Hepatocyte (in vitro differentiated cells): ENCODE measurements at regions not wholly inside any gene's neighbourhood (a gene's known extent, or its start where the extent isn't known, plus 50 kb on each side); places are given as distances from the start of the nearest gene placed in this dataset.

Experiments
- DNase-seq: peaks from one replicate; pipeline ENCODE4 v3.0.0-alpha.2; 2016; ENCODE audit warnings: low spot score
- H2AFZ ChIP-seq: fragments of 200-600 bp; sonication (generic); 2 replicates; pipeline ENCODE4 v1.6.0; 2016; ENCODE audit warnings: antibody characterized with exemption, mild to moderate bottlenecking
- H3K27ac ChIP-seq: fragments of 200-600 bp; sonication (generic); 2 replicates; pipeline ENCODE4 v1.5.1; 2016; ENCODE audit warnings: mild to moderate bottlenecking
- H3K27me3 ChIP-seq: fragments of 200-600 bp; sonication (generic); 2 replicates; pipeline ENCODE4 v1.6.1; 2016
- H3K36me3 ChIP-seq: fragments of 200-600 bp; sonication (generic); replicated peaks from 2 replicates; pipeline ENCODE4 v1.5.1; 2016; ENCODE audit warnings: low read depth; ENCODE audit not compliant: insufficient read depth
- H3K4me1 ChIP-seq: fragments of 200-600 bp; sonication (generic); 2 replicates; pipeline ENCODE4 v1.5.1; 2016; ENCODE audit warnings: mild to moderate bottlenecking, moderate library complexity; ENCODE audit not compliant: insufficient read depth
- H3K4me2 ChIP-seq: fragments of 200-600 bp; sonication (generic); 2 replicates; pipeline ENCODE4 v1.6.0; 2016
- H3K4me3 ChIP-seq: fragments of 200-600 bp; sonication (generic); 2 replicates; pipeline ENCODE4 v1.5.1; 2016; ENCODE audit warnings: mild to moderate bottlenecking
- H3K79me2 ChIP-seq: fragments of 200-600 bp; sonication (generic); 2 replicates; pipeline ENCODE4 v1.6.0; 2017; ENCODE audit warnings: mild to moderate bottlenecking
- H3K9me2 ChIP-seq: fragments of 200-600 bp; sonication (generic); replicated peaks from 2 replicates; pipeline ENCODE4 v1.6.0; 2017; ENCODE audit warnings: mild to moderate bottlenecking; ENCODE audit not compliant: insufficient read depth
- H3K9me3 ChIP-seq: fragments of 200-600 bp; sonication (generic); 2 replicates; pipeline ENCODE4 v1.5.1; 2016; ENCODE audit warnings: low read depth, mild to moderate bottlenecking
- H4K20me1 ChIP-seq: fragments of 200-600 bp; sonication (generic); 2 replicates; pipeline ENCODE4 v1.6.0; 2016; ENCODE audit warnings: mild to moderate bottlenecking; ENCODE audit not compliant: insufficient read depth, poor library complexity, severe bottlenecking
- EZH2 ChIP-seq: fragments of 200-600 bp; sonication (generic); IDR thresholded peaks from 2 replicates; pipeline ENCODE4 v1.6.1; 2016; ENCODE audit warnings: antibody characterized with exemption, mild to moderate bottlenecking, borderline replicate concordance
- EZH2phosphoT487 ChIP-seq: fragments of 200-600 bp; sonication (generic); IDR thresholded peaks from one replicate; pipeline ENCODE4 v1.6.1; 2018; ENCODE audit warnings: antibody characterized with exemption, mild to moderate bottlenecking, low read depth, moderate library complexity; ENCODE audit not compliant: unreplicated experiment, severe bottlenecking
- WGBS: methylation state at CpG from one replicate; pipeline ENCODE4 v1.1.6; 2016; ENCODE audit warnings: low lambda C conversion rate; ENCODE audit errors: missing lambda C conversion rate; 5-methylcytosine and 5-hydroxymethylcytosine counted together
- TF ChIP-seq, protein P1 (sequence below): fragments of 200-600 bp; sonication (generic); IDR thresholded peaks from 2 replicates; pipeline ENCODE4 v1.5.1; 2016; ENCODE audit warnings: antibody characterized with exemption, mild to moderate bottlenecking; ENCODE audit not compliant: poor library complexity

DNA sequence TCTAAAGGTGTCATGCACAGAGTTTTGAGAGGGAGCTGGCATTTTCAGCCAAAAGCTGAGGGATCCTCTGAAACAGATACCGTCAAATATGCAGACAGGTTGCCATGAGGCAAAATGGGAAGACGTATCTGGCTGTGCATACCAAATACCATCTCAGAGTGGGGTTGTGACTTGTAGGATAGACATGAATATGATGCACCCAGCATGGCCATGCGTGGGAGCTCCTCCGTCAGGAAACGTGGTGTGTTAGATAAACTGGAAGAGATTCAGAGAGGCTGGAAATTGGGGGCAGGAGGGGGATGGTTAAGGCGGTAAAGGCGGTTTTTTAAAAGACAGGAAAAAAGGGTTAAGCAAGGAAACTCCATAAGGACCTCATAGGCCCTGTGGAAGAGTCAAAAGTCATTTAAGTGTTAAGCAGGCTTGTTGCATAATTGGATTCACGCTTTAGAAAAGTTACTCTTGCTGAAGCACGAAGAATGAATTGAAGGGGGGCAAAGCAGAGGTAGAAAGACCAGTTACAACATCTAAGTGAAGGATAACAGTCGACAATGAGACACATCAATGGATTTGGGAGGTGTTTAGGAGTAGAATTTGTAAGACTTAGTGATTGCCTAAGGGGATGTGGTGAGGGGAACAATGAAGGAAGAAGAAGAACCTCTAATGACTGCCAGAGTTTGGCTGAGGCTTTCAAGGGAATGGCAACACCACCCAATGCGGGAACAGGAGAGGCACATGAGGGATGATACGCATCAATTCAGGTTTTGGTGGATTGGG is 139.6 kb upstream of the CTAGE1 start:
- 65% methylated on average over 12 of the region's 12 CpGs for WGBS
- Histone ChIP-seq H2AFZ (no peak overlapping the region), H3K4me2 (peak overlapping the region; percentile 34), H4K20me1 (no peaks in the 10 kb centered on the region), H3K4me3 (no peak overlapping the region), H3K27me3 (no peaks in the 10 kb centered on the region), H3K9me2 (no peaks in the 10 kb centered on the region), H3K79me2 (peaks cover 19% of the 10 kb centered on the region), H3K9me3 (no peaks in the 10 kb centered on the region), H3K36me3 (no peaks in the 10 kb centered on the region), H3K4me1 (peaks cover 15% of the 10 kb centered on the region), H3K27ac (peak overlapping the region; percentile 58)
- no peak for DNase-seq
- TF ChIP-seq EZH2 (no peak), EZH2phosphoT487 (no peak)
- TF ChIP-seq, protein P1, sequence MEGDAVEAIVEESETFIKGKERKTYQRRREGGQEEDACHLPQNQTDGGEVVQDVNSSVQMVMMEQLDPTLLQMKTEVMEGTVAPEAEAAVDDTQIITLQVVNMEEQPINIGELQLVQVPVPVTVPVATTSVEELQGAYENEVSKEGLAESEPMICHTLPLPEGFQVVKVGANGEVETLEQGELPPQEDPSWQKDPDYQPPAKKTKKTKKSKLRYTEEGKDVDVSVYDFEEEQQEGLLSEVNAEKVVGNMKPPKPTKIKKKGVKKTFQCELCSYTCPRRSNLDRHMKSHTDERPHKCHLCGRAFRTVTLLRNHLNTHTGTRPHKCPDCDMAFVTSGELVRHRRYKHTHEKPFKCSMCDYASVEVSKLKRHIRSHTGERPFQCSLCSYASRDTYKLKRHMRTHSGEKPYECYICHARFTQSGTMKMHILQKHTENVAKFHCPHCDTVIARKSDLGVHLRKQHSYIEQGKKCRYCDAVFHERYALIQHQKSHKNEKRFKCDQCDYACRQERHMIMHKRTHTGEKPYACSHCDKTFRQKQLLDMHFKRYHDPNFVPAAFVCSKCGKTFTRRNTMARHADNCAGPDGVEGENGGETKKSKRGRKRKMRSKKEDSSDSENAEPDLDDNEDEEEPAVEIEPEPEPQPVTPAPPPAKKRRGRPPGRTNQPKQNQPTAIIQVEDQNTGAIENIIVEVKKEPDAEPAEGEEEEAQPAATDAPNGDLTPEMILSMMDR = no peak

DNA sequence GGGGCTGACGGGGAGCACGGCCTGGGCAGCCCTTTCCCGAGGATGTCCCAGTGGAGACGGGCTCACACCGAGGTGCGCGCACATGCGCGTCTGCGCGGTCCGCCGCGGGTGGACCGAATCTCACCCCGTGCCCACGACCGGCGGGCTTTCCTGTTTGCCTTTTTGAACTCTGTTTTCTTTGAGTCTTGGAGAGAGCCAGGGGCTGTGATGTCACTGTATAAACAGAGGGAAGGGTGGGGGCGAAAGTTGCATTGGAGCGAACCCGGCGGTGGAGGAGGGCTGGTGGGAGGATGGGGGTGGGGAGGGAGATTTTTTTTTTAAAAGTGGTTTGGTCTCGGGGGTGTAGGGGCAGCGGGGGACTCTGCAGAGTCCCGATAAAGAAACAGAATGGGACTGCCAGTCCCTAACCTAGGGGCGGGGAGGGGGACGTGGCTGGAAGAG is 141.2 kb upstream of the CTAGE1 start:
- Histone ChIP-seq H4K20me1 (no peaks in the 10 kb centered on the region), H3K27ac (peak overlapping the region; percentile 99), H3K4me3 (peak overlapping the region; percentile 48), H3K27me3 (no peaks in the 10 kb centered on the region), H3K4me2 (peak overlapping the region; percentile 92), H3K9me2 (no peaks in the 10 kb centered on the region), H2AFZ (peak overlapping the region; percentile 14), H3K79me2 (peaks cover 24% of the 10 kb centered on the region), H3K36me3 (no peaks in the 10 kb centered on the region), H3K4me1 (peaks cover 15% of the 10 kb centered on the region), H3K9me3 (no peaks in the 10 kb centered on the region)
- WGBS = 2% methylated on average over 23 of the region's 28 CpGs
- TF ChIP-seq, protein P1 = no peak
- no peak for TF ChIP-seq EZH2
- no peak for TF ChIP-seq EZH2phosphoT487
- DNase-seq = peak; percentile 89

DNA sequence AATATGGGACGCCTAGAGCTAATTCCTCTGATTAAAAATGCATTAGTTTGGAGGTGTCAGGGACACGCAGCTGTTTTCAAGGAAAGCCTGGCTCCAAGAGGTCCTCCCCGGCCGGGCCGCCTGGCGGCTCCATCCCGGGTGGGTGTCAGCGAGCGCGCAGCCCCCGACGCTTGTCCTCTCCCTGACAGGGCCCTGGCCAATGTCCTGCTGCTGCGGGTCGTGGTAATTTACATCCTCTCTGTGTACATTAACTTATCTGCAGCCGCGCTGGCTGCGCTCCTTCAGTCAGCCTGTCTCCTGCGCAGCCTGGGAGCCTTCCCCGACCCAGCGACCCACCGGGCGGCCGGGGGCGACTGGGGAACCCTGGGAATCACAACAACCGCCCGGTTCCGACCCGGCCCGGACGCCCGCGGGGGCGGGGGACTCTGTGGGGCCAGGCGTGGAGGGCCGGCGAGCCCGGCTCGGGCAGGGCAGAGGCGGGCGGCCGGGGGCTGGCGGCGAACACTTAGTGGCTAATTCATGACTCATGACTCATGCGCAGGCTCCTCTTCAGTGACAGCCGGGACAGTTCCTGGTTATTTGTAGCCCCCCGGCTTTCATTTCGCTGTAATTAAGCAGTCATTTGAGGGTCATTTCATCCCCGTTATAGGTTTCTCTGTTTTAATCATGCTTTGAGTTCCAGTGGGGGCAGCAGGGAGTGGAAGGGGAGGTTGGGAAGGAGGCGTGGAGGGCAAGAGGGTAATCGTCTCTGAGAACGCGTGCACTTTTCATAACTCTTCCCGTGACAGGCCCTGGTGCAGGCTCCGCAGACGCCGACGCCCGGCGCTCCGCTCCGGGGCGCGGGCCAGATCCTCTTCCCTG is 141.9 kb upstream of the CTAGE1 start:
- peaks cover 15% of the 10 kb centered on the region for H3K4me1 ChIP-seq
- H3K27me3 ChIP-seq = no peaks in the 10 kb centered on the region
- WGBS = under 1% methylated on average over 52 of the region's 63 CpGs
- no peaks in the 10 kb centered on the region for H3K9me3 ChIP-seq
- peak; percentile 87 for DNase-seq
- no peaks in the 10 kb centered on the region for H4K20me1 ChIP-seq
- H3K4me3 ChIP-seq = peak overlapping the region; percentile 48
- peaks cover 24% of the 10 kb centered on the region for H3K79me2 ChIP-seq
- peak overlapping the region; percentile 99 for H3K27ac ChIP-seq
- H3K9me2 ChIP-seq = no peaks in the 10 kb centered on the region
- peak overlapping the region; percentile 92 for H3K4me2 ChIP-seq
- H3K36me3 ChIP-seq = no peaks in the 10 kb centered on the region
- peak overlapping the region; percentile 14 for H2AFZ ChIP-seq
- TF ChIP-seq EZH2 = no peak
- TF ChIP-seq, protein P1 = peak; percentile 33
